ENCODE measurements at regions not wholly inside any gene's neighbourhood (a gene's known extent, or its start where the extent isn't known, plus 50 kb on each side); places are given as distances from the start of the nearest gene placed in this dataset.

- DNase-seq = no peak
These were observed 358.3 kb downstream of the SOX9 start for GRCh38 chr17:72479113-72479512.

GRCh38 chr17:72481572-72481971, 360.8 kb downstream of the SOX9 start:
- DNase-seq = no peak

- no peak for DNase-seq
These were observed 364.8 kb downstream of the SOX9 start for GRCh38 chr17:72485596-72485995.

GRCh38 chr17:72486806-72487205, 366.0 kb downstream of the SOX9 start:
- no peak for DNase-seq

GRCh38 chr17:72487731-72488494, 367.1 kb downstream of the SOX9 start:
- DNase-seq = no peak

GRCh38 chr17:72488555-72489271, 367.9 kb downstream of the SOX9 start:
- no peak for DNase-seq

GRCh38 chr17:72489272-72489641, 368.4 kb downstream of the SOX9 start:
- DNase-seq = no peak

GRCh38 chr17:72491102-72491501, 370.3 kb downstream of the SOX9 start:
- no peak for DNase-seq

GRCh38 chr17:72492494-72492893, 371.7 kb downstream of the SOX9 start:
- no peak for DNase-seq

- DNase-seq = no peak
These were observed 372.1 kb downstream of the SOX9 start for GRCh38 chr17:72492941-72493340.

- no peak for DNase-seq
These were observed 373.7 kb downstream of the SOX9 start for GRCh38 chr17:72494566-72494965.

- DNase-seq = no peak
These were observed 375.6 kb downstream of the SOX9 start for GRCh38 chr17:72496461-72496860.

- DNase-seq = no peak
These were observed 377.1 kb downstream of the SOX9 start for GRCh38 chr17:72497915-72498314.

GRCh38 chr17:72498364-72499210, 377.8 kb downstream of the SOX9 start:
- no peak for DNase-seq

- no peak for DNase-seq
These were observed 380.9 kb downstream of the SOX9 start for GRCh38 chr17:72501404-72502370.

- DNase-seq = no peak
These were observed 381.8 kb downstream of the SOX9 start for GRCh38 chr17:72502371-72503341.

- DNase-seq = no peak
These were observed 382.7 kb downstream of the SOX9 start for GRCh38 chr17:72503556-72503955.

- no peak for DNase-seq
These were observed 384.0 kb downstream of the SOX9 start for GRCh38 chr17:72504783-72505182.

GRCh38 chr17:72506773-72507172, 386.0 kb downstream of the SOX9 start:
- no peak for DNase-seq

- no peak for DNase-seq
These were observed 386.6 kb downstream of the SOX9 start for GRCh38 chr17:72507370-72507769.

- DNase-seq = no peak
These were observed 389.7 kb downstream of the SOX9 start for GRCh38 chr17:72510351-72511016.
